Stimulated activated CD4-positive, alpha-beta T cell treated with anti-CD3 and anti-CD28 coated beads, Interleukin-12 subunit alpha, Interleukin-12 subunit beta, amount 100 ng/mL, for 4 hours (primary cell): ENCODE measurements at regions not wholly inside any gene's neighbourhood (a gene's known extent, or its start where the extent isn't known, plus 50 kb on each side); places are given as distances from the start of the nearest gene placed in this dataset.

Source experiments
- DNase-seq: peaks from one replicate; pipeline ENCODE4 v3.0.0-alpha.2; 2020

GRCh38 chr7:156257904-156258303, 382.7 kb upstream of the RNF32 start:
- no peak for DNase-seq

GRCh38 chr7:156255635-156256034, 384.9 kb upstream of the RNF32 start:
- no peak for DNase-seq

- DNase-seq, result no peak
Measured at GRCh38 chr7:156251861-156252260, 388.7 kb upstream of the RNF32 start.

GRCh38 chr7:156240532-156240931, 400.0 kb upstream of the RNF32 start:
- DNase-seq, result no peak

- no peak for DNase-seq
Measured at GRCh38 chr7:156238366-156239133, 402.0 kb upstream of the RNF32 start.

GRCh38 chr7:156237614-156238013, 403.0 kb upstream of the RNF32 start:
- DNase-seq, result no peak

GRCh38 chr7:156236936-156237599, 403.5 kb upstream of the RNF32 start:
- DNase-seq, result no peak

- no peak for DNase-seq
Measured at GRCh38 chr7:156236181-156236889, 404.2 kb upstream of the RNF32 start.

GRCh38 chr7:156234666-156235494, 405.7 kb upstream of the RNF32 start:
- DNase-seq, result no peak

- DNase-seq, result no peak
Measured at GRCh38 chr7:156234192-156234591, 406.4 kb upstream of the RNF32 start.

- no peak for DNase-seq
Measured at GRCh38 chr7:156232931-156233705, 407.5 kb upstream of the RNF32 start.

GRCh38 chr7:156230576-156230975, 410.0 kb upstream of the RNF32 start:
- no peak for DNase-seq

GRCh38 chr7:156224833-156225225, 412.6 kb upstream of the SHH start:
- DNase-seq, result no peak

GRCh38 chr7:156223935-156224832, 411.9 kb upstream of the SHH start:
- no peak for DNase-seq

GRCh38 chr7:156222611-156223010, 410.3 kb upstream of the SHH start:
- no peak for DNase-seq

- no peak for DNase-seq
Measured at GRCh38 chr7:156222151-156222550, 409.9 kb upstream of the SHH start.

GRCh38 chr7:156220701-156221100, 408.4 kb upstream of the SHH start:
- no peak for DNase-seq

GRCh38 chr7:156220078-156220605, 407.9 kb upstream of the SHH start:
- DNase-seq, result no peak

- DNase-seq, result no peak
Measured at GRCh38 chr7:156219307-156220077, 407.2 kb upstream of the SHH start.
